Ishikawa (cell line): ENCODE measurements at regions not wholly inside any gene's neighbourhood (a gene's known extent, or its start where the extent isn't known, plus 50 kb on each side); places are given as distances from the start of the nearest gene placed in this dataset.

ENCODE experiments used
- CEBPB ChIP-seq: IDR thresholded peaks from 2 replicates; pipeline ENCODE4 v1.6.1; 2012
- CREB1 ChIP-seq: IDR thresholded peaks from 2 replicates; pipeline ENCODE4 v1.6.1; 2012; ENCODE audit warnings: low read depth
- EP300 ChIP-seq: IDR thresholded peaks from 2 replicates; pipeline ENCODE4 v1.6.1; 2012; ENCODE audit warnings: borderline replicate concordance
- FOXM1 ChIP-seq: IDR thresholded peaks from 2 replicates; pipeline ENCODE4 v1.6.1; 2012; ENCODE audit warnings: low read depth, borderline replicate concordance
- MAX ChIP-seq: IDR thresholded peaks from 2 replicates; pipeline ENCODE4 v1.6.1; 2012
- RAD21 ChIP-seq: IDR thresholded peaks from 2 replicates; pipeline ENCODE4 v1.6.1; 2012; ENCODE audit warnings: low read depth
- REST ChIP-seq: IDR thresholded peaks from 2 replicates; pipeline ENCODE4 v1.6.1; 2012; ENCODE audit warnings: low read depth, mild to moderate bottlenecking
- TAF1 ChIP-seq: IDR thresholded peaks from 2 replicates; pipeline ENCODE4 v1.6.1; 2012; ENCODE audit warnings: low read depth, mild to moderate bottlenecking
- ZBTB7A ChIP-seq: IDR thresholded peaks from 2 replicates; pipeline ENCODE4 v1.6.1; 2012; ENCODE audit warnings: low read depth

- TF ChIP-seq EP300, result no peak
- no peak for TF ChIP-seq REST
- no peak for TF ChIP-seq FOXM1
- no peak for TF ChIP-seq MAX
- no peak for TF ChIP-seq CEBPB
- no peak for TF ChIP-seq TAF1
- TF ChIP-seq ZBTB7A, result no peak
- TF ChIP-seq RAD21, result no peak
- no peak for TF ChIP-seq CREB1
These were observed 306.2 kb downstream of the CCSER2 start for GRCh38 chr10:84634636-84635035.
